A172 (cell line): ENCODE measurements at regions not wholly inside any gene's neighbourhood (a gene's known extent, or its start where the extent isn't known, plus 50 kb on each side); places are given as distances from the start of the nearest gene placed in this dataset.

Experiments
- DNase-seq: peaks from one replicate; pipeline ENCODE4 v3.0.0-alpha.2; 2015; ENCODE audit warnings: low spot score

DNA sequence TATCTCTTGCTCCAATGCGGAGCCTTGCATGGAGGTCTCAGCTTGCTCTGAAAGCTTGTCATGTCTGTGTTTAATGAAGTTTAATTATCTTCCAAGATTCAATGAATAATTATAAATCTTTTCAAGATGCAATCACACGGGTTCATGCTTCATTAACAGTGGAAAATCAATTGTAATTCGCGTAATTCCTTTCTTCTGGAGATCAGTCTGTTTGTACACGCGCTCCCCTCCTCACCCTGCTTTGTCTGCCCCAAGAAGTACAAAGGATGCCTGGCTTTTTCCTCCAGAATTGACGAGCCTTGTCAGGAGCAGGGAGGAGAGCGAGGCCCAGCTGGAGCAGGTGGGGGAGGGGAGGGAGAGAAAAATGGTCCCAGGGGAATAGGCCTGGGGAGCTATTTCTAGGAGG is 65.0 kb upstream of the DISP3 start:
- DNase-seq: no peak

DNA sequence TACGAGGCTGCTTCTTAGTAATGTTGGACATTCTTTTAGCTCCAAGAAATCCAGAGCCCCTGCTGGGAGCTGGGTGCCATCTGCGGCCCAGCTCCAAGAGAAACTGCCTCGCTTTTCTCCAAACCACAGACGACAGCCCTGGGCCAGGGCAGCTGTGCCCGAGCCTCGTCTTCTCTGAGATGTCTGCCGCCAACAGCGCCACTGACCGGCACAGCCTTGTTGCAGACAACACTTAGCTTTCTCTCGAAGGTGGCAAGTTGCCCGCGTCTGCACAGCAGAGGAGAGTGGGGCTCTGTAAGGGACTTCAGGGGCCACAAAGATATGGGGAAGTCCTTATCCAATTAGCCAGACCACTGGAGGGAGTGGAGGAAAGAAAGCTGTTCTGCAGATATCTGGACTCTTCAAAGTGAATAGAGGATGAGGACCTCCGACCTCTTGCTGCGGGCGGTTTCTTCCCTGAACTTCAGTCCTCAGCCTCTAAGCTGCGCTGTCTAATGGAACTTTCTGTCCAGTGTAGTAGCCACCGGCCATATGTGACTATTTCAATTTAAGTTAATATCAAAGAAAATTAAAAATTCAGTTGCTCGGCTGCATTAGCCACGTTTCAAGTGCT is 63.9 kb upstream of the DISP3 start:
- no peak for DNase-seq

DNA sequence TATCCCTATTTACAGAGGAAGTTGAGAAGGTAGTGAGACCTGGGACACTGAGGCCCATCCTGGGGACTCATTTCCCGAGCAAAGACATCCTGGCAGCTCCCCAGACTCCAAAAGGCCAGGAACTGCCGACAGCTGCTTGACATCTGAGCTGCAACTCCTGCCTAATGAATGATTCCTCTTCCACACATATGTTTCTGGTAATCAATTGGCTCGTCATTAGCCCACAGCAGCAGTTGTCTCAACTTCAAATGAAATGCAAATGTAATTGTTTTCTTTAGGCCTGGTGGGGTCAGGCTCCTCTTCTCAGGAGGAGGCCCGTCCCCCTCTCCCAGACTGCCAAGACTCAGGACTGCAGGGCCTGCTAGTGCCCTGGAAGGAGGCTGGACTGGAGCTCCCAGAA is 61.8 kb upstream of the DISP3 start:
- no peak for DNase-seq

DNA sequence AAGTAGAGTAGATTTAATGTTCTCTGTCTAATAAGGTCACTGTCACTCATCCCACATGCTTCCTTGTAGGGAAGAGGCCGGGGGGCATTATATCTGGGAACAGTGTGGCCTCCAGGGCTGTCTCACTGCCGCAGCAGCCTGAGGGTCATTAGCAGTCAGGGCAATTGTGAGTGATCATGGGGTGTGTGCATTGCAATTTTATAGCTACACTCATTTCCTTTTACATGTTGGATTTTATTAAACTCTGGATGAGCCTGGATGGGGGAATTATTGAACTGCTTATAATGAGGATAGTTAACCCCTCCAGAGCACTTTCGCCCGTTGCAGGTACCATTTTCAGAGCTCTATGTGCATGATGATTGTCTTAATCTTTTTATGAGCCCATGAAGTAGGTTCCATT is 60.9 kb upstream of the DISP3 start:
- no peak for DNase-seq

DNA sequence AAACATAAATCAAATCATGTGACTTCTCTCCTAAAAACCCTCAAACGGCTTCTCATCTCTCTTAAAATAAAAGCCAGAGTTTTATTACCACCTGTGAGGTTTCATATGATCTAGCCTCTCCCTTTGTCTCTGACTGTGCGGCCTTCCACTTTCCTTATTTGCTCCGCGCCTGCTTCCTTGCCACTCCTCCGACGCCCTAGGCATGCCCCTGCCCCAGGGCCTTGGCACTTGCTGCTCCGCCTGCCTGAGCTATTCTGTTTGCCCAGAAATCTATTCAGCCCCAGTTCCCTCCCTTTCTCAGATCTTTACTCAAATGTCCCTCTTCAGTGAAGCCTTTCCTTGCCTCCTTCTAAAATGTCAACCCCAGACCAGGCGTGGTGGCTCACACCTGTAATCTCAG is 57.5 kb upstream of the DISP3 start:
- no peak for DNase-seq

DNA sequence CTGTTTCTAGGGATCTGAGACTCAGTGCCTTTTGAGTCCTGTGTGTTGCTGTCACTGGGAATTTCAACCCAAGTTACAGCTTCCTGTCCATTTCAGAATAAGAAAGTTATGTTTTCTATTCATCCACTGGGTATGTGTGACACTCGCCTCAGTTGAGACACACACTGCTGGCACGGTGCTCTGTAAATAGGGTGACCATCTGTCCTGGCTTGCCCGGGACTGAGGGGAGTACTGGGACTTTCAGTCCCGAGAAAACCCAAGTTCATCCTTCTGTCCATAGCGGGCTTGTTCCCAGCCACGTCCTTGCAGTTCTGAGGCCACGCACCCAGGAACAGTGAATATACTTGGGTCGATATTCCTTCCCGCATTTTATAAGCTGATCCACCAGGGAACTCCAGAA is 56.3 kb upstream of the DISP3 start:
- DNase-seq: no peak

DNA sequence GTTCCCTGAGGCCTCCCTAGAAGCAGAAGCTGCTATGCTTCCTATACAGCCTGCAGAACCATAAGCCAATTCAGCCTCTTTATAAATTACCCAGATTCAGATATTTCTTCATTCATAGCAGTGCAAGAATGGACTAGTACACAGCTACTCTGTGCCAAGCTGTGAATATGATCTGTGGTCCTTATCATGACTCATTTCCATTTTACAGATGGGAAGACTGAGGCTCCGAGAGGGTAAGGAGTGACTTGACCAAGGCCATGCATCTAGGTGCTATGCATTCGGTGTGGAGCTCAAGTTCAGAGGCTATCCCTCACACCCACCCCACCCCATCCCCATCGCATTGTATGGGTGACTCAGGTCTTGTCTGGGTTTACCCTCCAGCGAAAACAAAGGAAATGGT is 52.3 kb upstream of the DISP3 start:
- DNase-seq: no peak

DNA sequence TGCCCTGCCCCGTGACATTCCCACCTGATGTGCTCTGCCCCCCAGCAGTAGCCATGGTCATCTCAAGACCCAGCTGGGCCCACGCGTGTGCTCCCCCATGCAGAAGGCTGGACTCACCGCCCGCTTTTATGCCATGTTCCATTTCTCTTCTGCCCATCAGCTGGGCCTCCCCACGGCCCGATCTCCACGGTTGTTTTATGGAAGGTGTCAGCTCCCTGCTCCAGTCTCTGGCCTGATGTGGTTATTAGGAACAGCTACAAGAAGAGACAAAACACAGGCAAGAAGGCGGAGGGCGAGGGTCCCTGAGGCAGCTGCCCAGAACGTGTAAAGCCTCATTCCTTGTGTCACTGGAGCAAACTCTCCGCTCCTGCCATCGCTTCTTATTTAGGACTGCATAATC is 50.2 kb upstream of the DISP3 start:
- DNase-seq: no peak
